ENCODE measurements at regions not wholly inside any gene's neighbourhood (a gene's known extent, or its start where the extent isn't known, plus 50 kb on each side); places are given as distances from the start of the nearest gene placed in this dataset.

DNA sequence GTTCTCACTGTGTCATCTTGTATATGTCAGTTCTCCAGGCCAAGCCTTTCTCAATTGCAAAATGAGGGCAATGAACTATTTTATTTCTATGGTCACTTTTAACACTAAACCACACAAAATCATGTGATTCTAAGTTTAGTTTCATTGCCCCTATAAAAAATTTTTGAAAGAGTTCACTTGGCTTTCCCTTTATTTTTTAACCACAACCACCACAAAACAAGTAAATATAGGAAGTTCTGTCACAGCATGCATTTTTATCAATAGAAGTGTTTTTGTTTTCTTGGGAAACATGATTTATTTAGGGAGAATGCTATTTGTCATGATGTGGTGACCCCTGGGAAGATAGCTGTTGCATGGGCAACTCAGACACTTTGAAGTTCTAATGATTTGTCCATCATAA lies 169.1 kb downstream of the CSNK1G3 start:
- TF ChIP-seq, protein P1, sequence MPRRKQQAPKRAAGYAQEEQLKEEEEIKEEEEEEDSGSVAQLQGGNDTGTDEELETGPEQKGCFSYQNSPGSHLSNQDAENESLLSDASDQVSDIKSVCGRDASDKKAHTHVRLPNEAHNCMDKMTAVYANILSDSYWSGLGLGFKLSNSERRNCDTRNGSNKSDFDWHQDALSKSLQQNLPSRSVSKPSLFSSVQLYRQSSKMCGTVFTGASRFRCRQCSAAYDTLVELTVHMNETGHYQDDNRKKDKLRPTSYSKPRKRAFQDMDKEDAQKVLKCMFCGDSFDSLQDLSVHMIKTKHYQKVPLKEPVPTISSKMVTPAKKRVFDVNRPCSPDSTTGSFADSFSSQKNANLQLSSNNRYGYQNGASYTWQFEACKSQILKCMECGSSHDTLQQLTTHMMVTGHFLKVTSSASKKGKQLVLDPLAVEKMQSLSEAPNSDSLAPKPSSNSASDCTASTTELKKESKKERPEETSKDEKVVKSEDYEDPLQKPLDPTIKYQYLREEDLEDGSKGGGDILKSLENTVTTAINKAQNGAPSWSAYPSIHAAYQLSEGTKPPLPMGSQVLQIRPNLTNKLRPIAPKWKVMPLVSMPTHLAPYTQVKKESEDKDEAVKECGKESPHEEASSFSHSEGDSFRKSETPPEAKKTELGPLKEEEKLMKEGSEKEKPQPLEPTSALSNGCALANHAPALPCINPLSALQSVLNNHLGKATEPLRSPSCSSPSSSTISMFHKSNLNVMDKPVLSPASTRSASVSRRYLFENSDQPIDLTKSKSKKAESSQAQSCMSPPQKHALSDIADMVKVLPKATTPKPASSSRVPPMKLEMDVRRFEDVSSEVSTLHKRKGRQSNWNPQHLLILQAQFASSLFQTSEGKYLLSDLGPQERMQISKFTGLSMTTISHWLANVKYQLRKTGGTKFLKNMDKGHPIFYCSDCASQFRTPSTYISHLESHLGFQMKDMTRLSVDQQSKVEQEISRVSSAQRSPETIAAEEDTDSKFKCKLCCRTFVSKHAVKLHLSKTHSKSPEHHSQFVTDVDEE (CRISPR knock-in tag; IDR thresholded peaks at IDR 0.05) = no peak
- TF ChIP-seq, protein P2, sequence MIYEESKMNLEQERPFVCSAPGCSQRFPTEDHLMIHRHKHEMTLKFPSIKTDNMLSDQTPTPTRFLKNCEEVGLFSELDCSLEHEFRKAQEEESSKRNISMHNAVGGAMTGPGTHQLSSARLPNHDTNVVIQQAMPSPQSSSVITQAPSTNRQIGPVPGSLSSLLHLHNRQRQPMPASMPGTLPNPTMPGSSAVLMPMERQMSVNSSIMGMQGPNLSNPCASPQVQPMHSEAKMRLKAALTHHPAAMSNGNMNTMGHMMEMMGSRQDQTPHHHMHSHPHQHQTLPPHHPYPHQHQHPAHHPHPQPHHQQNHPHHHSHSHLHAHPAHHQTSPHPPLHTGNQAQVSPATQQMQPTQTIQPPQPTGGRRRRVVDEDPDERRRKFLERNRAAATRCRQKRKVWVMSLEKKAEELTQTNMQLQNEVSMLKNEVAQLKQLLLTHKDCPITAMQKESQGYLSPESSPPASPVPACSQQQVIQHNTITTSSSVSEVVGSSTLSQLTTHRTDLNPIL (CRISPR knock-in tag; IDR thresholded peaks at IDR 0.05; ENCODE audit: low read depth) = no peak
- TF ChIP-seq ESRRG (CRISPR knock-in tag; IDR thresholded peaks at IDR 0.05) = no peak
- no peak for TF ChIP-seq ZNF565 (CRISPR knock-in tag; conservative IDR thresholded peaks at IDR 0.05; ENCODE audit: low read depth)
- TF ChIP-seq, protein P3, sequence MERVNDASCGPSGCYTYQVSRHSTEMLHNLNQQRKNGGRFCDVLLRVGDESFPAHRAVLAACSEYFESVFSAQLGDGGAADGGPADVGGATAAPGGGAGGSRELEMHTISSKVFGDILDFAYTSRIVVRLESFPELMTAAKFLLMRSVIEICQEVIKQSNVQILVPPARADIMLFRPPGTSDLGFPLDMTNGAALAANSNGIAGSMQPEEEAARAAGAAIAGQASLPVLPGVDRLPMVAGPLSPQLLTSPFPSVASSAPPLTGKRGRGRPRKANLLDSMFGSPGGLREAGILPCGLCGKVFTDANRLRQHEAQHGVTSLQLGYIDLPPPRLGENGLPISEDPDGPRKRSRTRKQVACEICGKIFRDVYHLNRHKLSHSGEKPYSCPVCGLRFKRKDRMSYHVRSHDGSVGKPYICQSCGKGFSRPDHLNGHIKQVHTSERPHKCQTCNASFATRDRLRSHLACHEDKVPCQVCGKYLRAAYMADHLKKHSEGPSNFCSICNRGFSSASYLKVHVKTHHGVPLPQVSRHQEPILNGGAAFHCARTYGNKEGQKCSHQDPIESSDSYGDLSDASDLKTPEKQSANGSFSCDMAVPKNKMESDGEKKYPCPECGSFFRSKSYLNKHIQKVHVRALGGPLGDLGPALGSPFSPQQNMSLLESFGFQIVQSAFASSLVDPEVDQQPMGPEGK (CRISPR knock-in tag; IDR thresholded peaks at IDR 0.05; ENCODE audit: borderline replicate concordance) = no peak
- no peak for TF ChIP-seq ZFP30 (CRISPR knock-in tag; IDR thresholded peaks at IDR 0.05)
- no peak for TF ChIP-seq PPARA (CRISPR knock-in tag; IDR thresholded peaks at IDR 0.05; ENCODE audit: borderline replicate concordance)
- TF ChIP-seq RARB (CRISPR knock-in tag; IDR thresholded peaks at IDR 0.05) = no peak
- TF ChIP-seq SNAI2 (CRISPR knock-in tag; IDR thresholded peaks at IDR 0.05) = no peak
- no peak for TF ChIP-seq CSDC2 (CRISPR knock-in tag; IDR thresholded peaks at IDR 0.05)
- no peak for TF ChIP-seq ZC3H10 (CRISPR knock-in tag; IDR thresholded peaks at IDR 0.05)
- TF ChIP-seq TCF4 (CRISPR knock-in tag; IDR thresholded peaks at IDR 0.05; ENCODE audit: borderline replicate concordance) = no peak
- TF ChIP-seq TOX (CRISPR knock-in tag; IDR thresholded peaks at IDR 0.05; ENCODE audit: borderline replicate concordance) = no peak
- no peak for TF ChIP-seq OSR1 (CRISPR knock-in tag; IDR thresholded peaks at IDR 0.05)
- TF ChIP-seq ZNF8 (CRISPR knock-in tag; IDR thresholded peaks at IDR 0.05) = no peak
- TF ChIP-seq, protein P4, sequence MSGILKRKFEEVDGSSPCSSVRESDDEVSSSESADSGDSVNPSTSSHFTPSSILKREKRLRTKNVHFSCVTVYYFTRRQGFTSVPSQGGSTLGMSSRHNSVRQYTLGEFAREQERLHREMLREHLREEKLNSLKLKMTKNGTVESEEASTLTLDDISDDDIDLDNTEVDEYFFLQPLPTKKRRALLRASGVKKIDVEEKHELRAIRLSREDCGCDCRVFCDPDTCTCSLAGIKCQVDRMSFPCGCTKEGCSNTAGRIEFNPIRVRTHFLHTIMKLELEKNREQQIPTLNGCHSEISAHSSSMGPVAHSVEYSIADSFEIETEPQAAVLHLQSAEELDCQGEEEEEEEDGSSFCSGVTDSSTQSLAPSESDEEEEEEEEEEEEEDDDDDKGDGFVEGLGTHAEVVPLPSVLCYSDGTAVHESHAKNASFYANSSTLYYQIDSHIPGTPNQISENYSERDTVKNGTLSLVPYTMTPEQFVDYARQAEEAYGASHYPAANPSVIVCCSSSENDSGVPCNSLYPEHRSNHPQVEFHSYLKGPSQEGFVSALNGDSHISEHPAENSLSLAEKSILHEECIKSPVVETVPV (CRISPR knock-in tag; IDR thresholded peaks at IDR 0.05) = no peak
- TF ChIP-seq ARNTL (CRISPR knock-in tag; IDR thresholded peaks at IDR 0.05; ENCODE audit: borderline replicate concordance, low read depth) = no peak
- ATAC-seq = no peak

DNA sequence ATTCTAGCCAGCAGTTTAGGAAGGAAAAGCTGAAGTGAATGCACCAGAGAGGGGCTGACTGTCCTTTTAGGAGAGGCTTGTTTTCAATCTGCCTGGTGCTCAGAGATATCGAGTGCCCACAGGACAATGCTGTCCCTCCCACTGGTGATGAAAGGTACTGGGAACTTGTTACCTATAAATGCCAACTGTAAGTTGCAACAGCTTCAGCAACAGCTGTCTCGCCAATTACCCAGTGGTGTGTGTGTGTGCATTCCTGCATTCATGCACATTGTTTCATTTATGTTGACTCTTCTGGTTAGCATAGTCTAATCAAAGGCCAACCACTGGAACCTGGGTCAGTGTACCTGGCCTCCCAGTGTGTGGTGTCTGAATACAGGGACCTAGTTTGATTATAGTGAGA lies 161.1 kb downstream of the CSNK1G3 start:
- no peak; the same call in 2 of the 3 replicates for ATAC-seq
- no peak for TF ChIP-seq ESRRG (CRISPR knock-in tag; IDR thresholded peaks at IDR 0.05)
- TF ChIP-seq ARNTL (CRISPR knock-in tag; IDR thresholded peaks at IDR 0.05; ENCODE audit: borderline replicate concordance, low read depth) = no peak
- TF ChIP-seq, protein P3 (CRISPR knock-in tag; IDR thresholded peaks at IDR 0.05; ENCODE audit: borderline replicate concordance) = no peak
- no peak for TF ChIP-seq ZFP3 (CRISPR knock-in tag; IDR thresholded peaks at IDR 0.05)
- no peak for TF ChIP-seq TOX (CRISPR knock-in tag; IDR thresholded peaks at IDR 0.05; ENCODE audit: borderline replicate concordance)
- no peak for TF ChIP-seq ISL1 (CRISPR knock-in tag; IDR thresholded peaks at IDR 0.05)
- TF ChIP-seq ZNF565 (CRISPR knock-in tag; conservative IDR thresholded peaks at IDR 0.05; ENCODE audit: low read depth) = no peak
- TF ChIP-seq CSDC2 (CRISPR knock-in tag; IDR thresholded peaks at IDR 0.05) = no peak
- TF ChIP-seq, protein P4 (CRISPR knock-in tag; IDR thresholded peaks at IDR 0.05) = no peak
- no peak for TF ChIP-seq GLIS3 (CRISPR knock-in tag; IDR thresholded peaks at IDR 0.05)
- no peak for TF ChIP-seq PPARA (CRISPR knock-in tag; IDR thresholded peaks at IDR 0.05; ENCODE audit: borderline replicate concordance)
- TF ChIP-seq, protein P5, sequence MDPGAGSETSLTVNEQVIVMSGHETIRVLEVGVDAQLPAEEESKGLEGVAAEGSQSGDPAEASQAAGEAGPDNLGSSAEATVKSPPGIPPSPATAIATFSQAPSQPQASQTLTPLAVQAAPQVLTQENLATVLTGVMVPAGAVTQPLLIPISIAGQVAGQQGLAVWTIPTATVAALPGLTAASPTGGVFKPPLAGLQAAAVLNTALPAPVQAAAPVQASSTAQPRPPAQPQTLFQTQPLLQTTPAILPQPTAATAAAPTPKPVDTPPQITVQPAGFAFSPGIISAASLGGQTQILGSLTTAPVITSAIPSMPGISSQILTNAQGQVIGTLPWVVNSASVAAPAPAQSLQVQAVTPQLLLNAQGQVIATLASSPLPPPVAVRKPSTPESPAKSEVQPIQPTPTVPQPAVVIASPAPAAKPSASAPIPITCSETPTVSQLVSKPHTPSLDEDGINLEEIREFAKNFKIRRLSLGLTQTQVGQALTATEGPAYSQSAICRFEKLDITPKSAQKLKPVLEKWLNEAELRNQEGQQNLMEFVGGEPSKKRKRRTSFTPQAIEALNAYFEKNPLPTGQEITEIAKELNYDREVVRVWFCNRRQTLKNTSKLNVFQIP (CRISPR knock-in tag; IDR thresholded peaks at IDR 0.05; ENCODE audit: borderline replicate concordance, low read depth) = no peak
- no peak for TF ChIP-seq ZC3H10 (CRISPR knock-in tag; IDR thresholded peaks at IDR 0.05)
- TF ChIP-seq, protein P1 (CRISPR knock-in tag; IDR thresholded peaks at IDR 0.05) = no peak
- no peak for TF ChIP-seq SNAI2 (CRISPR knock-in tag; IDR thresholded peaks at IDR 0.05)
- TF ChIP-seq BACH2 (CRISPR knock-in tag; IDR thresholded peaks at IDR 0.05; ENCODE audit: borderline replicate concordance) = no peak
- TF ChIP-seq TCF4 (CRISPR knock-in tag; IDR thresholded peaks at IDR 0.05; ENCODE audit: borderline replicate concordance) = no peak
- no peak for TF ChIP-seq ZNF70 (CRISPR knock-in tag; IDR thresholded peaks at IDR 0.05)
- TF ChIP-seq ZFP30 (CRISPR knock-in tag; IDR thresholded peaks at IDR 0.05) = no peak
